K562 (cell line): ENCODE measurements at regions not wholly inside any gene's neighbourhood (a gene's known extent, or its start where the extent isn't known, plus 50 kb on each side); places are given as distances from the start of the nearest gene placed in this dataset.

ENCODE experiments used
- POLR2AphosphoS5 ChIP-seq: IDR thresholded peaks from 2 replicates; pipeline ENCODE4 v1.6.1; 2011; ENCODE audit warnings: mild to moderate bottlenecking, low read depth, low read length, moderate library complexity; ENCODE audit not compliant: control insufficient read depth, insufficient read depth
- RNF2 ChIP-seq: sonication (generic); IDR thresholded peaks from 2 replicates; pipeline ENCODE4 v1.6.1; 2016
- TF ChIP-seq, protein P1 (sequence below): sonication (generic); formaldehyde crosslinking; IDR thresholded peaks from 2 replicates; pipeline ENCODE4 v1.8.1; 2023; ENCODE audit warnings: mild to moderate bottlenecking, missing genetic modification reagents

DNA sequence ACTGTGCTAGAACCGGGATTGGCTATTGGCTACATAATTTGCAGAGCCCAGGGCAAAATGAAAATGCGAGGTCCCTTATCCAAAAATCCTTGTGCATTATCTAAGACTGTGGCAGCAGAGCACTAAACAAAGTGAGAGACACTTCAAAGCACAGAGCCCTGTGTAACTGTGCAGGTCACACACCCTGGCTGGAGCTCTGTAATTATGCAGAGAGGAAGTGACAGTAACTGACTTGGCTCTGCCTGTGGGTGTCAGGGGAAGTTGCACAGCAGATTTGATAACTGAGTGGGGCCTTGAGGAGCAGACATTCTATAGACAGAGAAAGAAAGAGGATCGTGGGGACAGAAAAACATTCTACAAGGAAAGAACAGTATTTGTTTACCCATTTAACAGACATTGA, 173.5 kb upstream of the FMR1 start:
- no peak for TF ChIP-seq RNF2
- no peak for TF ChIP-seq POLR2AphosphoS5
- TF ChIP-seq, protein P1, sequence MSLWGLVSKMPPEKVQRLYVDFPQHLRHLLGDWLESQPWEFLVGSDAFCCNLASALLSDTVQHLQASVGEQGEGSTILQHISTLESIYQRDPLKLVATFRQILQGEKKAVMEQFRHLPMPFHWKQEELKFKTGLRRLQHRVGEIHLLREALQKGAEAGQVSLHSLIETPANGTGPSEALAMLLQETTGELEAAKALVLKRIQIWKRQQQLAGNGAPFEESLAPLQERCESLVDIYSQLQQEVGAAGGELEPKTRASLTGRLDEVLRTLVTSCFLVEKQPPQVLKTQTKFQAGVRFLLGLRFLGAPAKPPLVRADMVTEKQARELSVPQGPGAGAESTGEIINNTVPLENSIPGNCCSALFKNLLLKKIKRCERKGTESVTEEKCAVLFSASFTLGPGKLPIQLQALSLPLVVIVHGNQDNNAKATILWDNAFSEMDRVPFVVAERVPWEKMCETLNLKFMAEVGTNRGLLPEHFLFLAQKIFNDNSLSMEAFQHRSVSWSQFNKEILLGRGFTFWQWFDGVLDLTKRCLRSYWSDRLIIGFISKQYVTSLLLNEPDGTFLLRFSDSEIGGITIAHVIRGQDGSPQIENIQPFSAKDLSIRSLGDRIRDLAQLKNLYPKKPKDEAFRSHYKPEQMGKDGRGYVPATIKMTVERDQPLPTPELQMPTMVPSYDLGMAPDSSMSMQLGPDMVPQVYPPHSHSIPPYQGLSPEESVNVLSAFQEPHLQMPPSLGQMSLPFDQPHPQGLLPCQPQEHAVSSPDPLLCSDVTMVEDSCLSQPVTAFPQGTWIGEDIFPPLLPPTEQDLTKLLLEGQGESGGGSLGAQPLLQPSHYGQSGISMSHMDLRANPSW, result no peak
